HTR-8/SVneo (cell line): ENCODE measurements at regions not wholly inside any gene's neighbourhood (a gene's known extent, or its start where the extent isn't known, plus 50 kb on each side); places are given as distances from the start of the nearest gene placed in this dataset.
"Not testable (repeated sequence)": the region's sequence is repeated elsewhere in the genome, so short reads cannot be mapped to it uniquely, and the experiment has no call there.

Experiments
- DNase-seq: peaks from one replicate; pipeline ENCODE4 v3.0.0; 2011; ENCODE audit warnings: low spot score, mixed read lengths; ENCODE audit not compliant: insufficient read length
- FAIRE-seq: peaks from 2 replicates; lab custom pipeline; 2011; peaks lifted over from hg19 to GRCh38; lab: Jason Lieb, UNC

DNA sequence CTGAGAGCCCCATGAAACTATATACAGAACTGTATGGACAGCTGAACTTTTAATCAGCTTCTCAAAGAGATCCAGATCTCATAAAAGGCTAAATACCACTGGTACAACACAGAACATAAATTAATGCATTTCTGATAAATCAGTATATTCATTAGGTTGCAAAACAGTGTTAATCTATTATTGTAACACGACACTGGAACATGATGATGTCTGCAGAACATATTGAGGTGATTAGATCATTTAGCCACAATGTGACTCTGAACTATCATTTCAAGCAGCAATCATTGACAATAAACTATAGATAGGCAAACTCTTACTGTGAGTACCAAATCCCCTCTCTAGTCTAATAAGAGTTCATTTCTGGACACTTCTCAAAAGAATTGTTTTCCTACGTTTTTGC lies 50.3 kb downstream of the GASK1B start:
- FAIRE-seq: no peak
- no peak for DNase-seq

DNA sequence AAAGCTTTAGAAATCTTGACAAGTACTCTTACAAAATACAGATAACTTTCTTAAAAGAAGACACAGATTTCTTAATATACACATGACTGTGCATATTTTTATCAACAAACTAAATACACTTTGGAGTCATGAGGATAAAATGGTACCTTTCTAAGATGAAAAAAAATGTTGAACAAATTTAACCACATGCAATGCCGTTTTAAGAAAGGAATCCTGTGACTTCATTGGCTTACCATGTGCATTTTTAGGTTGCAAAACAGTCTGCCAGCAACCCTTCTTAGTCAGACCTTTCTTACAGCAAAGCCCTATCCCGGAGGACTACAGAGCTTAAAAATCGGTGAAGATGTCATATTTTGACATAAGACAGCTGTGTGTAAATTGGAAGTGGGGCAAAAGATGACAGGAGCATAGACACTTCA lies 51.7 kb downstream of the GASK1B start:
- DNase-seq: peak; percentile 38
- no peak for FAIRE-seq

DNA sequence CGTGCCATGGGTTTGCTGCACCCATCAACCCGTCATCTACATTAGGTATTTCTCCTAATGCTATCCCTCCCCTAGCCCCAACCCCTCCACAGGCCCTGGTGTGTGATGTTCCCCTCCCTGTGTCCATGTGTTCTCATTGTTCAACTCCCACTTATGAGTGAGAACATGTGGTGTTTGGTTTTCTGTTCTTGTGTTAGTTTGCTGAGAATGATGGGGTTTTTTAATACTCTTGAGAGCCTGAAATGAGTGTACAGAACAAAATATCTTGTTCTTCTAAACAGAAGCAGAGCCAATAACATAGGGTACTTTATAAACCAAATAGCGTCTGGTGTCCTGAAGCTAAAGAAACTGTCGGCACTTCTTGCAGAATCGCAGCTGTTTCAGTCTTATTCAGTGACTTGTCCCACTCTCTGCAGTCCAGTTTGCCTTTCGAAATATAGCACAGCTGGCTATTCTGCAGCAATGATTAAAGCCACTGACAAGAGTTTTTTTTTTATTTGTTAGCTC lies 52.1 kb downstream of the GASK1B start:
- FAIRE-seq, DNase-seq: not testable (repeated sequence)

DNA sequence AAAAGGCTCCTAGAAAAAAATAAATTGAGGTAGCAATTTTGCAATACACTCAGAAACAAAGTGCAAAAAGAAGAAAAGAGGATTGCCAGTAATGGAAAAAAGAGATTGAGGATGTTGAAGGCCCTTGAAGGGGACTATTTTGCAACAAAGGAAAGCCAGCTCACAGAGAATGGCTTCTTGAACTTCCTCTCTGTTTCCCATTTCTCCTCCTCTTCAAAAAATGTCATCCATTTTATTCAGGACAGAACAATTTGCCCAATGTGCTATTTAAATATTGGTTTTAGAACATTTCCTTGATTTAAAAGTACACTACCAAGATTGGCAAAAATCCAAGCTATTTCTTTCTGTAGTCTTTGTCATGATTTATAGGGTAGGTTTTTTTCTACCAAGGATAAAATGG lies 60.2 kb downstream of the GASK1B start:
- no peak for FAIRE-seq
- no peak for DNase-seq

DNA sequence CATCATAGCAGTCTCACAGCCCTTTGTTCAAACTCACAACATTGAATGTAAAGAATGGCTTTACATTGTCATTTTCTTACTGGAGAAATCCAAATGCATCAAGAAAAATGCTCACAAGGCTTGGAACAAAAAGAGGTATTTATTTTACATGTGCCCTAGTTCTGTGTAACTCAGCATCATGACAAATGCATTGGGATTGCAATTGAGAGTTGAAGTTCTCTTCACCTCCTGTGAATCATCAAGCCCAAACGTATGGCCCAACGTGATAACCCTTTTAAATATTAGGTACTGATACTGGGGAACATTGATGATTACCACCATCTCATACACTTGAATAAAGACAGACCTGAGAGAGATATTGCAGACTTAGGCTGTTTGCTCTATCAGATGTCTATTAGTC lies 61.6 kb downstream of the GASK1B start:
- FAIRE-seq (no peak), DNase-seq (no peak)

DNA sequence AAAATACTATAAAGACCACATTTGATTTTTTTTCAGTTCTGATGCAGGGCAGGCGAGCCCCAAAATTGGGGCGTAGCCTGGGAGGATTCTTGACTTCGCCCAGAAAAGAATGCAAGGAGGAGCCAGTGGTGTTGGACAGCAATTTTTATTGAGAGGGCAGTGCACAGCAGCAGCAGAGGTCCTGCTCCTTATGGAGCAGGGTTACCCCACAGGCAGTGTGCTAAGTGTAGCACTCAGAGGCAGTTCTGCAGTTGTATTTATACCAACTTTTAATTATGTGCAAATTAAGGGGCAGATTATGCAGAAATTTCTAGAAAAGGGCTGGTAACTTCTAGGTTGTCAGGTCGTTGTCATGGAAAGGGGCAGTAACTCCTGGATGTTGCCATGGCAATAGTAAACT lies 69.9 kb downstream of the GASK1B start:
- DNase-seq (no peak), FAIRE-seq (no peak)

DNA sequence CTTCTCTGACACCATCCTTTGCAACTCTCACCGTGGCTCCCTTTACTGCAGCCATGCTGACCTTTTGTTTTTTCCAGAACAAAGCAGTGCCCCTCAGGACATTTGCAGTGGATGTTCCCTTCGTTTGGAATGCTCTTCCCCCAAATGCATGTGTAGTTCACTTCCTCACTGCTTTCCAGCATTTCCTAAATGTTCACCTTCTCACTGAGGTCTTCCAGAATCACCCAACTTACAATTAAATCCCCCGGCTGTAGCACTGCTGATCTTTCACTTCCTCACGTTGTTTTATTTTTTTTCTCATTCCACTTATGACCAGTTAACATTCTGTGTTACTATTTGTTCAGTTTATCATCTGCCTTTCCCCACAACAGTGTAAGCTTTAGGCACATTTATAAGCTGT lies 73.1 kb downstream of the GASK1B start:
- FAIRE-seq: no peak

DNA sequence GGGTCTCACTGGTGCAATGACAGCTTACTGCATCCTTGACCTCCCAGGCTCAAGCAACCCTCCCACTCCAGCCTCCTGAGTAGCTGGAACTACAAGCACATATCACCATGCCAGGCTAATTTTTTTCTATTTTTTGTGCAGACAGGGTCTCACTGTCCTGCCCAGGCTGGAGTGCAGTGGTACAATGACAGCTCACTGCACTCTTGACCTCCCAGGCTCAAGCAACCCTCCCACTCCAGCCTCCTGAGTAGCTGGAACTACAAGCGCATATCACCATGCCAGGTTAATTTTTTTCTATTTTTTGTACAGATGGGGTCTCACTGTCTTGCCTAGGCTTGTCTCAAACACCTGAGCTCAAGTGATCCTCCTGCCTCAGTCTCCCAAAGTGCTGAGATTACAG lies 74.0 kb downstream of the GASK1B start:
- no peak for FAIRE-seq

More for the DNA sequence above, 73.1 kb downstream of the GASK1B start:
- no peak for DNase-seq

DNA sequence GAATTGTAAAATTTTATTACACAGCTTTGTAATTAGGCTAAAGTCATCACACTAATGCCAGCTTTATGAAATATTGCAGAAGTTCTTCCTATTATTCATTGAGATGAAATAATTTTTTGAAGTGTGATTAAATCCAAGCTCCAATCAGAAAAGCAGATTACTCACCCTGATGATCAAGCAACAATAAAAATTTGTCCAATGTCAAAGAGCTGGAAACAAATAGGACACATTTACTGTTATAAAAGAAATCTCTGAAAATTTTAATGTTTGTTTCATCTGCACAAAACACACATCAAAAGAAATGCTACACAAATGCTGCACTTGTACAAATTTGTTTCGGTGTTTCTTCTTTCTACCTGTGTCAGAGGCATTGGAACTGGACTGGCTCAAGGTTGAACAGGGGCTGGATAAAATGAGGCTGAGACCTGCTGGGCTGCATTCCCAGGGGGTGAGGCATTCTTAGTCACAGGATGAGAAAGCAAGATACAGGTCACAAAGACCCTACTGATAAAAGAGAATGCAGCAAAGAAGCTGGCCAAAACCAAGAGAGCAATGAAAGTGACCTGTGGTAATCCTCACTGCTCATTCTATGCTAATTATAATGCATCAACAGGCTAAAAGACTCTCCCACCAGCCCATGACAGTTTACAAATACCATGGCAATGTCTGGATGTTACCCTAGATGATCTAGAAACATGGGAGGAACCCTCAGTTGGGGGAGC lies 78.3 kb downstream of the GASK1B start:
- DNase-seq: no peak
- FAIRE-seq: peak; percentile 69

More for the DNA sequence above, 74.0 kb downstream of the GASK1B start:
- DNase-seq: no peak

DNA sequence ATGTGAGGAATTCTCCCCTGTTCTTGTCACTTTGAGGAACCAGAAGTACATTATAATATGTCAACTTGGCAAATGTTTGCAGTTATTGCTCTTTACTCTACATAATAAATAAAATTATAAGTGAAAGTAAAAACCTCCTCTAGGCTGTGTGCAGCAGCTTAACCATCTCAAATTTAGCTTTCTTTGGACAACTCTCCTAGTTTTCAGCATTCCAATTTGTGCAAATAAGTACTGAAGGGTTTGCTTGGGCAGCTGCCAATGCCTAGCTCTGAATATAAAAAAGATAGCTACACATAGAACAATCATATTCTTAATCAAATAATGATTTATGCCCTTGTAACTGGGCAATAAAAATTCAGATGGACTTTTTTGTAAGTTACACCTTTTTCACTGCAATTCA lies 82.5 kb downstream of the GASK1B start:
- DNase-seq: no peak
- no peak for FAIRE-seq

DNA sequence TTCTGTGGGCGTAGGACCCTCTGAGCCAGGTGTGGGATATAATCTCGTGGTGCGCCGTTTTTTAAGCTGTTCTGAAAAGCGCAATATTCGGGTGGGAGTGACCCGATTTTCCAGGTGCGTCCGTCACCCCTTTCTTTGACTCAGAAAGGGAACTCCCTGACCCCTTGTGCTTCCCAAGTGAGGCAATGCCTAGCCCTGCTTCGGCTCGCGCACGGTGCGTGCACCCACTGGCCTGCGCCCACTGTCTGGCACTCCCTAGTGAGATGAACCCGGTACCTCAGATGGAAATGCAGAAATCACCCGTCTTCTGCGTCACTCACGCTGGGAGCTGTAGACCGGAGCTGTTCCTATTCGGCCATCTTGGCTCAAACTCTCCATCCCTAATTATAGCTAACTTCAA lies 82.9 kb downstream of the GASK1B start:
- DNase-seq, FAIRE-seq: not testable (repeated sequence)

DNA sequence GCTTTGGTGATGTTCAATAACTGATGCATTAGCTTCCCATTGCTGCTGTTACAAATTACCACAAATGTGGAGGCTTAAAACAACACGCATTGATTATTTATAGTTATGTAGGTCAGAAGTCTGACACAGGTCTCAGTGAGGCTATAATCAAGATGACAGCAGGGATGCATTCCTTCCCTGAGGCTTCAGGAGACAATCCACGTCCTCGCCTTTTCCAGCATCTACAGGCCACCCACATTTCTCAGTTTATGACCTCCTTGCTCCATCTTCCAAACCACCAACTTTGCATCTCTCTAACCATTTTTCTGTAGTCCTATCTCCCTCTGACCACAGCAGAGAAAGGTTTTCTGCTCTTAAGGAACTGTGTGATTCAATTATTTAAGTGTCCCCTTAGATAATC lies 92.5 kb downstream of the GASK1B start:
- FAIRE-seq: no peak

DNA sequence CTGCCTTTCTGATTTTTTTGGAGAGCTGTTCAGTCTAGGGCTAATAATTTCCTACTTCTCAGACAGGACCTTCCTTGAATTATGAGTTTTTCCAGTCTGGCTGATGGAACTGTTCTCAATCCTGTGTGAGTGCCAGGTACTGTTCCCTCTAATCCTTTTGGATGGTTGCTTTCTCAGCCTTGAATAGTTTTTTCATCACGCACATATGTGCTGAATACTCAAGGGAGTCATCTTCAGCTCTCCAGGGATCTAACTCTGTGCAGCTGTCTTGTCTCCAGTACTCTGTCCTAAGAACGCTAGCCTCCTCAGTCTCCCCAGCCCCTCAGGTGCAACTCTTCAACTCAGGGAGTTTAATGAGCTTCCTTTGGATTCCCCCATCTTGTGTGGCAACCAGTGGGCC lies 93.2 kb downstream of the GASK1B start:
- DNase-seq: no peak
- no peak for FAIRE-seq

More for the DNA sequence above, 92.5 kb downstream of the GASK1B start:
- peak; percentile 14 for DNase-seq

DNA sequence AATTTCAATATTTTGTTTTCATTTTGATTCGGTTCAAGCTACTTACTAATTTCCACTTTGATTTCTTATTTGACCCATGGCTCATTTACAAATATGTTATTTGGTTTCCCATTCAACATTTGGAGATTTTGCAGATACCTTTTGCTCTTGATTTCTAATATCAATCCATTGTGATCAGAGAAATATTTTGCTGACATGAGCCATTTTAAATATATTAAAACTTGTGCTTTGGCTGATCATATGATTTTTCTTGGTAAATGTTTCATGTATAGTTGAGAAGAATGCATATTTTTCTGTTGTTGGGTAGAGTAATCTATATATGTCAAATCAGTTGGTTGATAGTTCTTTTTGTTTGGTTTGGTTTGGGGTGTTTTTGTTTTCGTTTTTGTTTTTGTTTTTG lies 95.0 kb downstream of the GASK1B start:
- DNase-seq (no peak), FAIRE-seq (no peak)

DNA sequence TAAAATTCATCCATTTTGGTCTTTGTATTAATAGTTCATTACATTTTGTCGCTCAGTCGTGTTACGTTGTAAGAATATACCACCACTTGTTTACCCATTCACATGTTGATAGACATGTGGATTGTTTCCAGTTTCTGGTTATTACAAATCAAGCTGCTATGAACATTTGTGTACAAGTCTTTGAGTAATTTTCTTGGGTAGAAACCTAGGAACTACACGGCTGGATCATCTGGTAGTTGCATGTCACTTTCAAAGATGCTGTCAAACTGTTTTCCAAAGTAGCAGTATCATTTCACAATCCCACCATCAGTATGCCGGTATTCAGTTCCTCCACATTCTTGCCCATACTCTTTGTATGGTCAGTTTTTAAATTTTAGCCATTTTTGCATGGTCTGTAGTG lies 98.0 kb downstream of the GASK1B start:
- DNase-seq (no peak), FAIRE-seq (no peak)

DNA sequence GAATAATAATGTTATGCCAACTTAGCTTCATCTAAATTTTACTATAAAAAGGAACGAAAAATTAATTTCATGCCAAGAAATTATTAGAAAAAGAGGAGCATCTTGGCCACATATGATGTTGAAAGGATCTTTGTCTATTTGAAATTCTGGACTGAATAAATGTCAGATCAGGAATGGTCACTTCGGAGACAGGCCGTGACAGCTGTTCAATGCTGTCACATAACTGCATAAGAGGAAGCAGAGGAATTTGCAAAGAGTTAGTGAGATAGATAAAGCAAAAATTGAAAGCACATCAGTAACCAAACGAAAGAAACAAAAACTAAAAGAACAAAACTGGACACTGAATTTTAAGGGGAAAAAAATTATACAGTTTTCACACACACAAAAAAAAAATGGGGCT lies 100.9 kb downstream of the GASK1B start:
- no peak for DNase-seq
- no peak for FAIRE-seq

DNA sequence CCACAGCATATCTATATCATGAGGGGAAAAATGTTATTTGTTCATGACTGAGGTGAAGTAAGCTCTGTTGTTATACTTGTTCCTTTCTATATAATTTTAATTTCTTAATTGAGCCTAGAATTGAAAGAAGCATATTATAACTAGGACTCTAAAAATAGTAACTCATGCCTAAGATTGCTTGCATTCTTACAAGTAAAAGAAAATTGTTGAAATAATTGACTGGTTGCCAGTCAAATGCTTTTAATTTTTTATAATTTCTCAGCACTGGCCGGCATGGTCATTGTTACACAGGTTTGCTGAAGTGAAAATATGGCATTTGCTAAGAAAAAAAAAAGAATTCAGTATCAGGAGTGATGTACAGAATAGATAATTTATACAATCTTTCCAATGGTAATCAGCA lies 104.8 kb downstream of the GASK1B start:
- DNase-seq (no peak), FAIRE-seq (no peak)

DNA sequence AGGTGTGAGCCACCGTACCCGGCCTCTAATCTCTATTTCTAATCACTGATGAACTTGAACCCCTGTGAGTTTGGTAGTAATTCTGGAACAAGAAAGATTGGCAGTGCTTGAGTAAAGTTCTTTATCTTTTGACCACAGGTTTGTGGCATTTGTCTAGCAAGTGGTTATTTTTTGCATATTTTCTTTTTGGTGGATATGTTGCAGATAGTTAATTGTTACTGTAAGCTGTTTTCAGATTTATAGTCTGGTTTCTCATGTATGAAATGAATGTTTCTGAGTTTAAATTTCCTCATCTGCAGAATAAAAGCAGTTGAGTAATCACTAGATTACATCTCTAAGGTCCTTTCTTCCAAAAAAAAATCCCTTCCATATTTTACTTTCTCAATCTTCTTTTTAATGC lies 105.2 kb downstream of the GASK1B start:
- FAIRE-seq (no peak), DNase-seq (no peak)

DNA sequence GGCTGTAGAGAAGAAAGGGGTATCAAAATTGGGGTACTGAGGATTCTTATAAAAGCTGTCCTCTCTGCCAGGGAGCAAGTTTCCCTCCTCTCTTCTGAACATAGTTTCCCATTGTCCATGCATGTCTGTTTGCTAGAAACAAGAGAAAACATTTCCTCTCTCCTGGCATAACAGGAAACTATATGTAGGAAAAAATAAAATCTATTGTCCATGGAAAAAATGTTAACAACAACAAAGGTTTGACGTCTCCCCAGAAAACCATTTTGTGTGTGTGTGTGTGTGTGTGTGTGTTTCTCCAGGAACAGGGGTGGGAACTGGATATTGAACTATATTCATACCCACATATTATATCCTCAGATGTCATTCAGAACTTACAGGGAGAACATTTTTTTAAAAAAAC lies 107.2 kb downstream of the GASK1B start:
- no peak for FAIRE-seq
- DNase-seq: no peak

DNA sequence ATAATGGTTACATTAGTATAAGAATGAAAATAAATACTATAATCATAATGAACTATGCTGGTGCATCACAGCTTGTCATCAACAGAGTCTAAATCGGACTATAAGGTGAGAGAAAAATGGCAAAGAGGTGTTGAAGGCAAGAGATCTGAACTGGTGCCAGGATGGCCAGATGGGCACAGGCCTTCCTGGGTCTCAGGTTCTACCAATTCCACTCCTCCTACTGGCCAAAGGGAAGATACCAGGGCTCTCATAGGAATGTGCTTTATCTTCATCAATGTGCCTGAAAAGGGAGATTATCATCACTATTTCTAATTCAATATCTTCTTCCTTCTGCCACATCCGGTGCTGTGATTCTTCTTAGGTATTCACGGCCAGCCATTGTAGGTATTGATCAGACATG lies 107.6 kb downstream of the GASK1B start:
- DNase-seq (no peak), FAIRE-seq (no peak)

DNA sequence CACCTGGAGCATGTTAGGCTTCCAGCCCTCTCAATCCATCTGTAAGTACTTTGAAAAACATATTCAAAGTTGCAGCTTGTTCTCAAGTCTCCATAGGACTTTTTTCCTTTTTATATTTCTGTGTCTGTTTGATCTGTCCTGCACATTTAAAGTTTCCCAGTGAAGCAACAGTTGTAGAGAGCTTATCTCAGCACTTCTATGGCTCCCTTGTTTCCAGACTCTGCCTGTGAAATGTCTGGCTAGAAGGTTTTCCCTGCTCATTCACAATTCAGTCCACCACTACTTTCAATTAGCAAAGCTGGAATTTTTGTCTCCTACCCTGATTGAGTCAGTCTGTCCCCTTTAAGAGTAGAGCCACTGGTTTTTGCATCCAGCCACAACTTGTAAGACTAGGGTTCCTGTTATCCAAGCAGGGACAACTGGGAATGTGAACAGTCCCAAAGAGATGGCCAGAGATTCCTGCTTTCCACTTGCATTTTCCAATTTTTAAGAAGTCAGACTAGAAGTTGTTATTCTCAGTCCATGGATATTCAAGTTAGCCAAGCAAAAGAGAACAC lies 116.1 kb downstream of the GASK1B start:
- no peak for FAIRE-seq
- DNase-seq: no peak

DNA sequence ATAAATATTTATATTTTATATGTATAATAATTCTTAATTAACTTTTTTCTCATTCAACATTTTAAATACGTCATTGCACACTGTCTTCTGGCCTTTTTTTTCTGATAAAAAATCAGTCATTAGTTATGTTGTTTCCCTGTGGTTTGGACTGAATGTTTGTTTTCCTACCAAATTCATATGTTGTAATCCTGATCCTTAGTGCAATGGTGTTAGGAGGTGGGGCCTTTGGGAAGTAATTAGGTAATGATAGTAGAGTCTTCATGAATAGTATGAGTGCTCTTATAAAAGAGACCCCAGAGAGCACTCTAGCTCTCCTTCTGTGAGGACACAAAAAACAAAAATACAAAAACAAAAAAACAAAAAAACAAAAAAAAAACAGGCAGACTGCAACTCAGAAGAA lies 117.2 kb downstream of the GASK1B start:
- DNase-seq (no peak), FAIRE-seq (no peak)
